GM23338 (cell line): ENCODE measurements at regions not wholly inside any gene's neighbourhood (a gene's known extent, or its start where the extent isn't known, plus 50 kb on each side); places are given as distances from the start of the nearest gene placed in this dataset.

Experiments
- ATAC-seq: fragments of 200-7000 bp; cut with Tn5 transposase; 3 replicates; pipeline ENCODE4 v1.9.1; 2020
- DNase-seq: peaks from one replicate; pipeline ENCODE4 v3.0.0-alpha.2; 2015; ENCODE audit warnings: low spot score
- H2AFZ ChIP-seq: fragments of 200-600 bp; sonication (generic); 2 replicates; pipeline ENCODE4 v1.8.0; 2016; ENCODE audit warnings: antibody characterized with exemption, mild to moderate bottlenecking, moderate library complexity
- H3F3A ChIP-seq: fragments of 200-600 bp; sonication (generic); replicated peaks from 2 replicates; pipeline ENCODE4 v1.8.0; 2017; ENCODE audit warnings: antibody characterized with exemption, mixed run types, low read depth
- H3K27ac ChIP-seq: fragments of 200-600 bp; sonication (generic); 2 replicates; pipeline ENCODE4 v1.6.1; 2016; ENCODE audit warnings: low read depth
- H3K27me3 ChIP-seq: fragments of 200-600 bp; sonication (generic); 2 replicates; pipeline ENCODE4 v1.8.0; 2016; ENCODE audit warnings: mild to moderate bottlenecking, mixed run types, moderate library complexity; ENCODE audit not compliant: insufficient read depth
- H3K36me3 ChIP-seq: fragments of 200-600 bp; sonication (generic); 2 replicates; pipeline ENCODE4 v1.8.0; 2016; ENCODE audit warnings: mild to moderate bottlenecking; ENCODE audit not compliant: insufficient read depth
- H3K4me1 ChIP-seq: fragments of 200-600 bp; sonication (generic); 2 replicates; pipeline ENCODE4 v1.8.0; 2016; ENCODE audit warnings: mild to moderate bottlenecking, moderate library complexity; ENCODE audit not compliant: insufficient read depth
- H3K4me2 ChIP-seq: fragments of 200-600 bp; sonication (generic); 2 replicates; pipeline ENCODE4 v1.7.1; 2017; ENCODE audit warnings: mixed run types
- H3K4me3 ChIP-seq: fragments of 200-600 bp; sonication (generic); 2 replicates; pipeline ENCODE4 v1.6.1; 2016; ENCODE audit warnings: mixed run types
- H3K79me2 ChIP-seq: fragments of 200-600 bp; sonication (generic); replicated peaks from 2 replicates; pipeline ENCODE4 v1.8.0; 2017; ENCODE audit warnings: mild to moderate bottlenecking; ENCODE audit not compliant: insufficient read depth
- H3K9me2 ChIP-seq: fragments of 200-600 bp; sonication (generic); 2 replicates; pipeline ENCODE4 v1.8.0; 2017; ENCODE audit not compliant: insufficient read depth
- H4K20me1 ChIP-seq: fragments of 200-600 bp; sonication (generic); replicated peaks from 2 replicates; pipeline ENCODE4 v1.8.0; 2017; ENCODE audit warnings: mild to moderate bottlenecking; ENCODE audit not compliant: insufficient read depth
- H3K27ac Mint-ChIP-seq: 2 replicates; pipeline ENCODE4 v1.8.0; 2020; ENCODE audit warnings: inconsistent platforms, mild to moderate bottlenecking, moderate library complexity, mixed read lengths
- H3K27me3 Mint-ChIP-seq: 3 replicates; pipeline ENCODE4 v1.8.0; 2022; ENCODE audit warnings: low read depth, mild to moderate bottlenecking, moderate library complexity, mixed read lengths, inconsistent platforms; ENCODE audit not compliant: insufficient read depth, poor library complexity
- H3K36me3 Mint-ChIP-seq: 3 replicates; pipeline ENCODE4 v1.8.0; 2021; ENCODE audit warnings: low read depth, mild to moderate bottlenecking, inconsistent platforms, moderate library complexity, mixed read lengths
- H3K4me1 Mint-ChIP-seq: 3 replicates; pipeline ENCODE4 v1.8.0; 2020; ENCODE audit warnings: mild to moderate bottlenecking, inconsistent platforms, mixed read lengths
- H3K4me3 Mint-ChIP-seq: 3 replicates; pipeline ENCODE4 v1.8.0; 2021; ENCODE audit warnings: moderate library complexity, mild to moderate bottlenecking, inconsistent platforms, mixed read lengths
- H3K9me3 Mint-ChIP-seq: 3 replicates; pipeline ENCODE4 v1.8.0; 2020; ENCODE audit warnings: moderate library complexity, mild to moderate bottlenecking, inconsistent platforms, mixed read lengths
- EZH2 ChIP-seq: fragments of 200-600 bp; sonication (generic); IDR thresholded peaks from one replicate; pipeline ENCODE4 v1.8.0; 2017; ENCODE audit warnings: antibody characterized with exemption, mild to moderate bottlenecking, low read depth; ENCODE audit not compliant: unreplicated experiment
- JUNB ChIP-seq: IDR thresholded peaks from one replicate; pipeline ENCODE4 v1.6.1; 2016; ENCODE audit warnings: antibody characterized with exemption; ENCODE audit not compliant: unreplicated experiment
- STAT1 ChIP-seq: IDR thresholded peaks from one replicate; pipeline ENCODE4 v1.6.1; 2016; ENCODE audit warnings: antibody characterized with exemption; ENCODE audit not compliant: unreplicated experiment
- ZNF114 ChIP-seq: fragments of 250-450 bp; sonication (Bioruptor Pico); IDR thresholded peaks from 2 replicates; pipeline ENCODE4 v1.5.0; 2020; ENCODE audit warnings: mild to moderate bottlenecking, moderate library complexity
- ZNF331 ChIP-seq: fragments of 250-450 bp; sonication (Bioruptor Pico); IDR thresholded peaks from 2 replicates; pipeline ENCODE4 v1.5.0; 2020; ENCODE audit warnings: low read depth, mild to moderate bottlenecking, moderate library complexity
- TF ChIP-seq, protein P1 (sequence below): fragments of 250-450 bp; sonication (Bioruptor Pico); IDR thresholded peaks from 2 replicates; pipeline ENCODE4 v1.5.0; 2020; ENCODE audit warnings: mild to moderate bottlenecking, moderate library complexity
- TF ChIP-seq, protein P2 (sequence below): IDR thresholded peaks from one replicate; pipeline ENCODE4 v1.6.1; 2018; ENCODE audit warnings: antibody characterized with exemption; ENCODE audit not compliant: unreplicated experiment
- TF ChIP-seq, protein P3 (sequence below), 2 experiments: fragments of 200-600 bp in 1 of 2; sonication (generic) in 1 of 2; conservative IDR thresholded peaks; 2 replicates each; pipeline versions ENCODE4 v1.5.1 to v1.6.1; 2016 to 2017; ENCODE audit warnings: antibody characterized with exemption in 2 of 2, low read depth in 2 of 2, mild to moderate bottlenecking in 2 of 2, moderate library complexity in 1 of 2

DNA sequence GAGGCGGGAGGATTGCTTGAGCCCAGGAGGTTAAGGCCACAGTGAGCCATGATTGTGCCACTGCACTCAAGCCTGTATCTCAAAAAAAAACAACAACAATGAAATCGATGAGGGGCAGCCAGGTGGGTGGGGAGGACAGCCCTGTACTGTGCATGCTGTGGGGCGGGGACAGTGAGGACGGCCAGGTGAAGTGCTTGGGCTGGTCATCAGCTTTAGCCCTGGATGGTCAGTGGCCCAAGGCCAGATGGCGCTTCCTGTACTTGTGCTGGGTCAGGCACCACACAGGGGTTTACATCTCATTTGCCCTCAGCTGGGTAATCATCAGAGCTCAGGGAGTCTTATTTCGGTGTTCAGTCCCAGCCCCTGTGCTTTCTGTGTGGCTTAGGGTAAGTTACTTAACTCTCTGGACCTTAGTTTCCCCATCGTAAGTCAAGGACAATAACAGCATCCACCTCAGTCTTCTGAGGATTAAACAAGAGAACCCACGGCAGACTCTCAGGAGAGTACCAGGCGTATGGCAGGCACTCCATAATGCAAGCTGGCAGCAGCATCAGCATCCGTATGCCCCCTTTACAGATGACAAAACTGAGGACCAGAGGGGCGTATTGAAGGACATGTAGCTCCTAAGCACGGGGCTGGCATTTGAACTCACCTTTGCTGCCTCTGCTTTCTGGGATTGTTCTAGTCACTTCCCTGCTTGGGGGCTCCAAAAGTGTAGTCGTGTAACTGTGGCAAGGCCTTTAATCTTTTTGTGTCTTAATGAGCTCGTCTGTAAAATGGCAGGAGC lies 71.9 kb downstream of the SLC25A47 start:
- Histone ChIP-seq H3K4me2 (no peak overlapping the region), H4K20me1 (no peaks in the 10 kb centered on the region), H3K79me2 (peaks cover 19% of the 10 kb centered on the region), H3K27me3 (no peaks in the 10 kb centered on the region), H2AFZ (no peak overlapping the region), H3F3A (no peaks in the 10 kb centered on the region), H3K4me3 (no peak overlapping the region), H3K9me2 (no peaks in the 10 kb centered on the region), H3K27ac (no peak overlapping the region), H3K36me3 (no peaks in the 10 kb centered on the region), H3K4me1 (peaks cover 44% of the 10 kb centered on the region)
- H3K4me3 Mint-ChIP-seq = no peak overlapping the region
- ATAC-seq (no peak), DNase-seq (no peak)
- peaks cover 46% of the 10 kb centered on the region for H3K4me1 Mint-ChIP-seq
- TF ChIP-seq EZH2 (no peak), STAT1 (no peak), JUNB (no peak), ZNF114 (CRISPR knock-in tag) (no peak), ZNF331 (no peak)
- TF ChIP-seq, protein P1, sequence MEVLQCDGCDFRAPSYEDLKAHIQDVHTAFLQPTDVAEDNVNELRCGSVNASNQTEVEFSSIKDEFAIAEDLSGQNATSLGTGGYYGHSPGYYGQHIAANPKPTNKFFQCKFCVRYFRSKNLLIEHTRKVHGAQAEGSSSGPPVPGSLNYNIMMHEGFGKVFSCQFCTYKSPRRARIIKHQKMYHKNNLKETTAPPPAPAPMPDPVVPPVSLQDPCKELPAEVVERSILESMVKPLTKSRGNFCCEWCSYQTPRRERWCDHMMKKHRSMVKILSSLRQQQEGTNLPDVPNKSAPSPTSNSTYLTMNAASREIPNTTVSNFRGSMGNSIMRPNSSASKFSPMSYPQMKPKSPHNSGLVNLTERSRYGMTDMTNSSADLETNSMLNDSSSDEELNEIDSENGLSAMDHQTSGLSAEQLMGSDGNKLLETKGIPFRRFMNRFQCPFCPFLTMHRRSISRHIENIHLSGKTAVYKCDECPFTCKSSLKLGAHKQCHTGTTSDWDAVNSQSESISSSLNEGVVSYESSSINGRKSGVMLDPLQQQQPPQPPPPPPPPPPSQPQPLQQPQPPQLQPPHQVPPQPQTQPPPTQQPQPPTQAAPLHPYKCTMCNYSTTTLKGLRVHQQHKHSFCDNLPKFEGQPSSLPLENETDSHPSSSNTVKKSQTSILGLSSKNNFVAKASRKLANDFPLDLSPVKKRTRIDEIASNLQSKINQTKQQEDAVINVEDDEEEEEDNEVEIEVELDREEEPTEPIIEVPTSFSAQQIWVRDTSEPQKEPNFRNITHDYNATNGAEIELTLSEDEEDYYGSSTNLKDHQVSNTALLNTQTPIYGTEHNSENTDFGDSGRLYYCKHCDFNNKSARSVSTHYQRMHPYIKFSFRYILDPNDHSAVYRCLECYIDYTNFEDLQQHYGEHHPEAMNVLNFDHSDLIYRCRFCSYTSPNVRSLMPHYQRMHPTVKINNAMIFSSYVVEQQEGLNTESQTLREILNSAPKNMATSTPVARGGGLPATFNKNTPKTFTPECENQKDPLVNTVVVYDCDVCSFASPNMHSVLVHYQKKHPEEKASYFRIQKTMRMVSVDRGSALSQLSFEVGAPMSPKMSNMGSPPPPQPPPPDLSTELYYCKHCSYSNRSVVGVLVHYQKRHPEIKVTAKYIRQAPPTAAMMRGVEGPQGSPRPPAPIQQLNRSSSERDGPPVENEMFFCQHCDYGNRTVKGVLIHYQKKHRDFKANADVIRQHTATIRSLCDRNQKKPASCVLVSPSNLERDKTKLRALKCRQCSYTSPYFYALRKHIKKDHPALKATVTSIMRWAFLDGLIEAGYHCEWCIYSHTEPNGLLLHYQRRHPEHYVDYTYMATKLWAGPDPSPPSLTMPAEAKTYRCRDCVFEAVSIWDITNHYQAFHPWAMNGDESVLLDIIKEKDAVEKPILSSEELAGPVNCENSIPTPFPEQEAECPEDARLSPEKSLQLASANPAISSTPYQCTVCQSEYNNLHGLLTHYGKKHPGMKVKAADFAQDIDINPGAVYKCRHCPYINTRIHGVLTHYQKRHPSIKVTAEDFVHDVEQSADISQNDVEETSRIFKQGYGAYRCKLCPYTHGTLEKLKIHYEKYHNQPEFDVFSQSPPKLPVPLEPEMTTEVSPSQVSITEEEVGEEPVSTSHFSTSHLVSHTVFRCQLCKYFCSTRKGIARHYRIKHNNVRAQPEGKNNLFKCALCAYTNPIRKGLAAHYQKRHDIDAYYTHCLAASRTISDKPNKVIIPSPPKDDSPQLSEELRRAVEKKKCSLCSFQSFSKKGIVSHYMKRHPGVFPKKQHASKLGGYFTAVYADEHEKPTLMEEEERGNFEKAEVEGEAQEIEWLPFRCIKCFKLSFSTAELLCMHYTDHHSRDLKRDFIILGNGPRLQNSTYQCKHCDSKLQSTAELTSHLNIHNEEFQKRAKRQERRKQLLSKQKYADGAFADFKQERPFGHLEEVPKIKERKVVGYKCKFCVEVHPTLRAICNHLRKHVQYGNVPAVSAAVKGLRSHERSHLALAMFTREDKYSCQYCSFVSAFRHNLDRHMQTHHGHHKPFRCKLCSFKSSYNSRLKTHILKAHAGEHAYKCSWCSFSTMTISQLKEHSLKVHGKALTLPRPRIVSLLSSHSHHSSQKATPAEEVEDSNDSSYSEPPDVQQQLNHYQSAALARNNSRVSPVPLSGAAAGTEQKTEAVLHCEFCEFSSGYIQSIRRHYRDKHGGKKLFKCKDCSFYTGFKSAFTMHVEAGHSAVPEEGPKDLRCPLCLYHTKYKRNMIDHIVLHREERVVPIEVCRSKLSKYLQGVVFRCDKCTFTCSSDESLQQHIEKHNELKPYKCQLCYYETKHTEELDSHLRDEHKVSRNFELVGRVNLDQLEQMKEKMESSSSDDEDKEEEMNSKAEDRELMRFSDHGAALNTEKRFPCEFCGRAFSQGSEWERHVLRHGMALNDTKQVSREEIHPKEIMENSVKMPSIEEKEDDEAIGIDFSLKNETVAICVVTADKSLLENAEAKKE = no peak
- TF ChIP-seq, protein P2, sequence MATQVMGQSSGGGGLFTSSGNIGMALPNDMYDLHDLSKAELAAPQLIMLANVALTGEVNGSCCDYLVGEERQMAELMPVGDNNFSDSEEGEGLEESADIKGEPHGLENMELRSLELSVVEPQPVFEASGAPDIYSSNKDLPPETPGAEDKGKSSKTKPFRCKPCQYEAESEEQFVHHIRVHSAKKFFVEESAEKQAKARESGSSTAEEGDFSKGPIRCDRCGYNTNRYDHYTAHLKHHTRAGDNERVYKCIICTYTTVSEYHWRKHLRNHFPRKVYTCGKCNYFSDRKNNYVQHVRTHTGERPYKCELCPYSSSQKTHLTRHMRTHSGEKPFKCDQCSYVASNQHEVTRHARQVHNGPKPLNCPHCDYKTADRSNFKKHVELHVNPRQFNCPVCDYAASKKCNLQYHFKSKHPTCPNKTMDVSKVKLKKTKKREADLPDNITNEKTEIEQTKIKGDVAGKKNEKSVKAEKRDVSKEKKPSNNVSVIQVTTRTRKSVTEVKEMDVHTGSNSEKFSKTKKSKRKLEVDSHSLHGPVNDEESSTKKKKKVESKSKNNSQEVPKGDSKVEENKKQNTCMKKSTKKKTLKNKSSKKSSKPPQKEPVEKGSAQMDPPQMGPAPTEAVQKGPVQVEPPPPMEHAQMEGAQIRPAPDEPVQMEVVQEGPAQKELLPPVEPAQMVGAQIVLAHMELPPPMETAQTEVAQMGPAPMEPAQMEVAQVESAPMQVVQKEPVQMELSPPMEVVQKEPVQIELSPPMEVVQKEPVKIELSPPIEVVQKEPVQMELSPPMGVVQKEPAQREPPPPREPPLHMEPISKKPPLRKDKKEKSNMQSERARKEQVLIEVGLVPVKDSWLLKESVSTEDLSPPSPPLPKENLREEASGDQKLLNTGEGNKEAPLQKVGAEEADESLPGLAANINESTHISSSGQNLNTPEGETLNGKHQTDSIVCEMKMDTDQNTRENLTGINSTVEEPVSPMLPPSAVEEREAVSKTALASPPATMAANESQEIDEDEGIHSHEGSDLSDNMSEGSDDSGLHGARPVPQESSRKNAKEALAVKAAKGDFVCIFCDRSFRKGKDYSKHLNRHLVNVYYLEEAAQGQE = no peak
- TF ChIP-seq, protein P3, sequence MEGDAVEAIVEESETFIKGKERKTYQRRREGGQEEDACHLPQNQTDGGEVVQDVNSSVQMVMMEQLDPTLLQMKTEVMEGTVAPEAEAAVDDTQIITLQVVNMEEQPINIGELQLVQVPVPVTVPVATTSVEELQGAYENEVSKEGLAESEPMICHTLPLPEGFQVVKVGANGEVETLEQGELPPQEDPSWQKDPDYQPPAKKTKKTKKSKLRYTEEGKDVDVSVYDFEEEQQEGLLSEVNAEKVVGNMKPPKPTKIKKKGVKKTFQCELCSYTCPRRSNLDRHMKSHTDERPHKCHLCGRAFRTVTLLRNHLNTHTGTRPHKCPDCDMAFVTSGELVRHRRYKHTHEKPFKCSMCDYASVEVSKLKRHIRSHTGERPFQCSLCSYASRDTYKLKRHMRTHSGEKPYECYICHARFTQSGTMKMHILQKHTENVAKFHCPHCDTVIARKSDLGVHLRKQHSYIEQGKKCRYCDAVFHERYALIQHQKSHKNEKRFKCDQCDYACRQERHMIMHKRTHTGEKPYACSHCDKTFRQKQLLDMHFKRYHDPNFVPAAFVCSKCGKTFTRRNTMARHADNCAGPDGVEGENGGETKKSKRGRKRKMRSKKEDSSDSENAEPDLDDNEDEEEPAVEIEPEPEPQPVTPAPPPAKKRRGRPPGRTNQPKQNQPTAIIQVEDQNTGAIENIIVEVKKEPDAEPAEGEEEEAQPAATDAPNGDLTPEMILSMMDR (conservative IDR thresholded peaks at IDR 0.05; ENCODE audit: low read depth in 2 of 2) = no peak
- H3K27me3 Mint-ChIP-seq = peaks cover 17% of the 10 kb centered on the region
- H3K9me3 Mint-ChIP-seq = no peaks in the 10 kb centered on the region
- no peaks in the 10 kb centered on the region for H3K36me3 Mint-ChIP-seq
- no peak overlapping the region for H3K27ac Mint-ChIP-seq
